Thymus (tissue), 11 donors: ENCODE measurements at regions not wholly inside any gene's neighbourhood (a gene's known extent, or its start where the extent isn't known, plus 50 kb on each side); places are given as distances from the start of the nearest gene placed in this dataset.
A peak's percentile ranks its signal among the peaks of the same experiment; 100 is the strongest.

Experiments
- DNase-seq, 9 donors: peaks; one replicate each; pipeline ENCODE4 v3.0.0-alpha.2; 2013; ENCODE audit warnings: low spot score in 9 of 9, low read depth in 6 of 9, missing footprints in 1 of 9
- H3K27ac ChIP-seq, 2 donors: one replicate each; pipeline ENCODE4 v1.5.1; 2013; ENCODE audit warnings: control low read depth in 1 of 2, low read depth in 1 of 2, low read length in 1 of 2, mild to moderate bottlenecking in 1 of 2, moderate library complexity in 1 of 2
- H3K27me3 ChIP-seq, 2 donors: one replicate each; pipeline ENCODE4 v1.5.1; 2013; ENCODE audit warnings: low read length in 1 of 2; ENCODE audit not compliant: control insufficient read depth in 2 of 2, insufficient read depth in 1 of 2
- H3K36me3 ChIP-seq, 2 donors: one replicate each; pipeline ENCODE4 v1.5.1; 2013; ENCODE audit warnings: low read length in 1 of 2, mild to moderate bottlenecking in 1 of 2, moderate library complexity in 1 of 2; ENCODE audit not compliant: control insufficient read depth in 2 of 2, insufficient read depth in 2 of 2
- H3K4me1 ChIP-seq, 2 donors: one replicate each; pipeline ENCODE4 v1.5.1; 2013; ENCODE audit warnings: low read length in 2 of 2; ENCODE audit not compliant: control insufficient read depth in 2 of 2, insufficient read depth in 2 of 2
- H3K4me3 ChIP-seq, 2 donors: one replicate each; pipeline ENCODE4 v1.5.1; 2013; ENCODE audit warnings: low read length in 2 of 2, control low read depth in 1 of 2, mild to moderate bottlenecking in 1 of 2
- H3K9me3 ChIP-seq, 2 donors: one replicate each; pipeline ENCODE4 v1.5.1; 2013; ENCODE audit warnings: low read length in 1 of 2, mild to moderate bottlenecking in 1 of 2; ENCODE audit not compliant: control insufficient read depth in 2 of 2, insufficient read depth in 1 of 2
- WGBS: extraction: QIAGEN DNeasy Blood & Tissue Kit; methylation state at CpG from one replicate; pipeline ENCODE4 v1.1.7; 2013; 5-methylcytosine and 5-hydroxymethylcytosine counted together
- donor health status: healthy.

DNA sequence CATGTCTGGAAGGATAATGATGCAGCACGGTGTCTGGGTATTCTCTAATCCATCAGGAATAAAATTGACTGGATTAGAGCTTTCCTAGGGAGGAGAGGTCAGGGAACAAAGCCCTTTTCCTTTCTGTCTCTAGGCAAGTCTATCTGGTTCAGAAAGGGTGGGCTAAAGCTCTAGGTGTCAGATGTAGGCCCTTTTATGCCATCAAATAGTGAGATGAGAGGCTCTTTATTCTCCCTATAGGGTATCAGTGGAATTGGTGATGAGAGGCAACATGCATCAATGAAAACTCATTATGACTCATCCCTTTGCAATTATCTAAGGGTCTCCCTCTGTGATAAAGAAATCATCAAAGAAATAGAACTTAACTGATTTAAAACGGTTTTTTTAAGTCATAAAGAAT, 328.0 kb upstream of the CRIM1 start:
- no peaks in the 10 kb centered on the region for H3K27me3 ChIP-seq
- no peak for DNase-seq
- no peaks in the 10 kb centered on the region for H3K36me3 ChIP-seq
- WGBS: 82% methylated on average over 2 of the region's 2 CpGs
- no peak overlapping the region for H3K4me3 ChIP-seq
- H3K27ac ChIP-seq: no peak overlapping the region
- H3K4me1 ChIP-seq: no peaks in the 10 kb centered on the region
- H3K9me3 ChIP-seq: no peaks in the 10 kb centered on the region

DNA sequence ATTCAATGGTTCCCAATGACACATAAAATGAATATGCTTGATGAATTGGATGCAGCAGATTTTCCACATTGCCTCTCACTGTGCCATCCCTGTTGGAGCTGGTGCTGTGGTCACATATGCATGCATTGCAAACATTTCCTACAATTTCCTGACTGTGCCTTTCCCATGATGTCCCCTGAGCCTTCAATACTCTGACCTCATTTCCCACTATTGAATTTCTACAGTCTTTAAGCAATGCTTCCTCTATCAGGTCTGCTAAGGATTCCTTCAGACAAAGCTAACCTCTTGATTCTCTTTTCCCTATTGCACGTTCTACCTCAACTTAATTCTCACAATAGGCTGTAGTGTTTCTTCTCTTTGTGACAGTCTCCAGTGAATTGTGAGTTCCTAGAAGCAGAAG, 342.5 kb upstream of the CRIM1 start:
- WGBS: 20% methylated on average over 1 of the region's 1 CpG
- no peak overlapping the region for H3K27ac ChIP-seq
- no peaks in the 10 kb centered on the region for H3K27me3 ChIP-seq
- H3K9me3 ChIP-seq: no peaks in the 10 kb centered on the region
- H3K36me3 ChIP-seq: no peaks in the 10 kb centered on the region
- DNase-seq: no peak
- no peak overlapping the region for H3K4me3 ChIP-seq
- H3K4me1 ChIP-seq: no peaks in the 10 kb centered on the region

GRCh38 chr2:36006444-36006843, 349.1 kb upstream of the CRIM1 start:
- Histone ChIP-seq H3K4me3 (no peak overlapping the region), H3K4me1 (no peaks in the 10 kb centered on the region), H3K36me3 (no peaks in the 10 kb centered on the region), H3K9me3 (no peaks in the 10 kb centered on the region), H3K27ac (no peak overlapping the region), H3K27me3 (no peaks in the 10 kb centered on the region)
- no peak for DNase-seq
- WGBS: 92% methylated on average over 4 of the region's 4 CpGs

GRCh38 chr2:36002941-36003340, 352.6 kb upstream of the CRIM1 start:
- no peaks in the 10 kb centered on the region for H3K9me3 ChIP-seq
- WGBS: 6% methylated on average over 1 of the region's 1 CpG
- H3K27me3 ChIP-seq: no peaks in the 10 kb centered on the region
- H3K27ac ChIP-seq: no peak overlapping the region
- no peak overlapping the region for H3K4me3 ChIP-seq
- H3K4me1 ChIP-seq: no peaks in the 10 kb centered on the region
- H3K36me3 ChIP-seq: no peaks in the 10 kb centered on the region
- no peak for DNase-seq

DNA sequence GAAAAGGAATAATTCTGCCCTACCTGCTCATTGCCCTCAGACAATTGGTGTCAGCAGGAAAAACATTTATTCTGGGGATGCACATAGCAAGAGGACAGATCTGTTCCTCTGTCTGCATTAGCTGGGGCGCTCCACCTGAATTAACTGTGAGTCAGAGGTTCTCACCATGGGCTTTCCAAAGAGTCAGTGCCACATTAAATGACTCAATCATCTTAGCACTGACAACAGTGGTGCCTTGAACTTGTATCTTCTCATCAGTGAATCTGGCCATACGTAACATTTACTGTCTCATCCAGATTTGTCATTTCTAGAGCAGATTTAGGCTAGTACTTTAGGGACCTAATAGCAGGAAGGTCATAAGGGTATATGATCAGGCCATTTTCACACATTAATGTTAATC, 358.1 kb upstream of the CRIM1 start:
- Histone ChIP-seq H3K4me1 (no peaks in the 10 kb centered on the region), H3K4me3 (no peak overlapping the region), H3K36me3 (no peaks in the 10 kb centered on the region), H3K27ac (no peak overlapping the region), H3K9me3 (no peaks in the 10 kb centered on the region), H3K27me3 (no peaks in the 10 kb centered on the region)
- 93% methylated on average over 2 of the region's 2 CpGs for WGBS
- no peak for DNase-seq

DNA sequence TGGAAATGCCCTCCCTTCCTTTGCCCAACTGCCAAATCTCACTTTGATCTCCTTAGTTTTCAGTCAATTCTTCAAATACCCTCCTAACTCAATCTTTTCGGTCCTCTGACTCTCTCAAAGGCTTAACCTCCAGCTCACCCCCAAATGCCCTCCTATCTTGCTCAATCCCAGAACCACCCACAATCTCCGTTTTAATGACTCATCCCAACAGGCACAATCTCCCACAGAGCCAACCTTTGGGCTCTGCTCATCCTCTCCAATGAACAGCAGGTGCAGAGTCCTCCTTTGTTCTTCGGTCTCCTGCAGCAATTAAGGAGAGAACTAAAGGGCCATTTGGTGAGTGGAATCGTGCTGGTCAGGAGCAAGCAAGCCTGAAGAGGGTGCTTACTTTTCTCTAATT, 366.1 kb upstream of the CRIM1 start:
- no peaks in the 10 kb centered on the region for H3K4me1 ChIP-seq
- no peaks in the 10 kb centered on the region for H3K9me3 ChIP-seq
- H3K27ac ChIP-seq: no peak overlapping the region
- H3K36me3 ChIP-seq: no peaks in the 10 kb centered on the region
- no peak overlapping the region for H3K4me3 ChIP-seq
- 92% methylated on average over 4 of the region's 4 CpGs for WGBS
- DNase-seq: no peak
- H3K27me3 ChIP-seq: no peaks in the 10 kb centered on the region

GRCh38 chr2:35989040-35989439, 366.5 kb upstream of the CRIM1 start:
- no peak overlapping the region for H3K4me3 ChIP-seq
- no peak overlapping the region for H3K27ac ChIP-seq
- no peaks in the 10 kb centered on the region for H3K9me3 ChIP-seq
- H3K4me1 ChIP-seq: no peaks in the 10 kb centered on the region
- DNase-seq: no peak
- H3K27me3 ChIP-seq: no peaks in the 10 kb centered on the region
- no peaks in the 10 kb centered on the region for H3K36me3 ChIP-seq

DNA sequence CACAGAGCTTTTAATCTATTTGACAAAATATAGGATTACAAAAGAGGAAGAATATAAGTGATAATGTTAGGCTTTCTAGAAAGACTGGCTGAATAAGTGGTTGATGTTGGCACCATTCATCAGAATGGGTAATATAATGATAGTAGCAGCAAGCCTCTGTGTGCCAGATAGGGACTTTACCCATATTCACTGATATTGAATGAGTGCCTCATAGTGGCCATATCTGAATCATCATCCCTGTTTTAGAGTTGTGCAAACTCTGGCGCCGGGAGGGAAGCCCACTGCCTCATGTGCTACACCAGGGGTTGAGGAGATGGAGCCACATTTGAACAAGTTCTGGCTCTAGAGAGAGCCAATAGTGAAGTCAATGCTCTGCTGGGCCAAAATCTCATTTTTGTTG, 368.7 kb upstream of the CRIM1 start:
- Histone ChIP-seq H3K27ac (no peak overlapping the region), H3K36me3 (no peaks in the 10 kb centered on the region), H3K9me3 (no peaks in the 10 kb centered on the region), H3K27me3 (no peaks in the 10 kb centered on the region), H3K4me1 (no peaks in the 10 kb centered on the region), H3K4me3 (no peak overlapping the region)
- WGBS: 69% methylated on average over 2 of the region's 2 CpGs
- no peak for DNase-seq

DNA sequence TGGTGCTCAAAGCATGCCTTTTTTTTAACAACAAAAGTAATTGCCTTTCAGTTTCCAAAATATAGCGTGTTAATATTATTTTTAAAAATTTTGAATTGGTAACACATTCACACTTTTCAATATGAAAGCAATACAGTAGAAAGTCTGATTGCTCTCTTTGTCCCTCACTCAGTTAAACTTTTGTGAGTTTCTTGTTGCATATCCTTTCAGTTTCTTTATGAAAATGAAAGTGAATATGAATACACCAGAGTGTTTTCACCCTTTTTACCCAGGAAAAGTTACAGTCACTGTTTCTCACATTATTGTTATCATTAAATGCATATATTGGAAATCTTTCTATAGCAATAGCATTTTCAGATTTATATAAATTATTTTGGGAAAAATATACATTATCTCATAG, 377.4 kb upstream of the CRIM1 start:
- peak in 2 of 9 donors; percentile 3 to 33 for DNase-seq
- Histone ChIP-seq H3K27me3 (no peaks in the 10 kb centered on the region), H3K27ac (no peak overlapping the region), H3K36me3 (no peaks in the 10 kb centered on the region), H3K9me3 (no peaks in the 10 kb centered on the region), H3K4me1 (no peaks in the 10 kb centered on the region), H3K4me3 (no peak overlapping the region)
- 93% methylated on average over 1 of the region's 1 CpG for WGBS

- 93% methylated on average over 5 of the region's 5 CpGs for WGBS
- Histone ChIP-seq H3K4me1 (no peaks in the 10 kb centered on the region), H3K4me3 (no peak overlapping the region), H3K9me3 (no peaks in the 10 kb centered on the region), H3K27me3 (no peaks in the 10 kb centered on the region), H3K36me3 (no peaks in the 10 kb centered on the region), H3K27ac (no peak overlapping the region)
- DNase-seq: no peak
Measured at GRCh38 chr2:35976611-35977010, 379.0 kb upstream of the CRIM1 start.
